Mesodermal cell (in vitro differentiated cells): ENCODE measurements at regions not wholly inside any gene's neighbourhood (a gene's known extent, or its start where the extent isn't known, plus 50 kb on each side); places are given as distances from the start of the nearest gene placed in this dataset.
"Not testable (repeated sequence)": the region's sequence is repeated elsewhere in the genome, so short reads cannot be mapped to it uniquely, and the experiment has no call there.

ENCODE experiments used
- H3K27ac ChIP-seq: 2 replicates; pipeline ENCODE4 v1.7.0; 2013; ENCODE audit warnings: mild to moderate bottlenecking, low read depth, low read length, moderate library complexity; ENCODE audit not compliant: severe bottlenecking
- H3K36me3 ChIP-seq: 2 replicates; pipeline ENCODE4 v1.7.1; 2013; ENCODE audit warnings: mild to moderate bottlenecking, low read length, moderate library complexity; ENCODE audit not compliant: control insufficient read depth, insufficient read depth
- H3K4me1 ChIP-seq: one replicate; pipeline ENCODE4 v1.7.1; 2013; ENCODE audit warnings: mild to moderate bottlenecking, low read length; ENCODE audit not compliant: insufficient read depth, control insufficient read depth, poor library complexity, severe bottlenecking
- H3K4me3 ChIP-seq: 2 replicates; pipeline ENCODE4 v1.7.0; 2013; ENCODE audit warnings: low read length, control low read depth, mild to moderate bottlenecking; ENCODE audit not compliant: insufficient read depth, poor library complexity, severe bottlenecking; ENCODE audit errors: extremely low read depth
- H3K9me3 ChIP-seq: 2 replicates; pipeline ENCODE4 v1.7.1; 2013; ENCODE audit warnings: mild to moderate bottlenecking, low read length, moderate library complexity; ENCODE audit not compliant: control insufficient read depth
- WGBS, 2 experiments: methylation state at CpG; one replicate each; pipeline ENCODE4 v1.1.5; 2013; ENCODE audit warnings: missing lambda C conversion rate in 2 of 2; ENCODE audit not compliant: insufficient coverage in 2 of 2; 5-methylcytosine and 5-hydroxymethylcytosine counted together

DNA sequence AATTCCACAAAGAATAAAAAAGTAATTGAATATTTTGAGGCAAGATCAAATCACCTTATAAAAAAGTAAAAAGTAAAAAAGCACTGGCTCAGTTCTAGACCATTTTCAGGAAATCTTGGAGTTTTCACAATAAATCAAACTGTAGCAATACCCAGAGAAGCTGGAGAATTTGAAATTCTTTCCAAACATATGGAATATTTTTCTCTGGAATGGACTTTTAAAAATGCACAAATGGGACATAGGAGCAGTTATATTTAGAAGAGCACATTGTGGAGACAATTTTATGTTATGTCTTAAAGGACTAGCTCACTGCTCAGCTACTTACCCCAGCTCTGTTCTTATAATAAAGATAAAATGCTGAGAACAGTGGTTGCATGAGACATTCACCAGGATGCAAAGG is 211.9 kb upstream of the KIT start:
- H3K27ac ChIP-seq: no peak overlapping the region
- no peaks in the 10 kb centered on the region for H3K36me3 ChIP-seq
- H3K4me1 ChIP-seq: no peaks in the 10 kb centered on the region
- H3K9me3 ChIP-seq: peaks cover 5% of the 10 kb centered on the region
- no peak overlapping the region for H3K4me3 ChIP-seq

DNA sequence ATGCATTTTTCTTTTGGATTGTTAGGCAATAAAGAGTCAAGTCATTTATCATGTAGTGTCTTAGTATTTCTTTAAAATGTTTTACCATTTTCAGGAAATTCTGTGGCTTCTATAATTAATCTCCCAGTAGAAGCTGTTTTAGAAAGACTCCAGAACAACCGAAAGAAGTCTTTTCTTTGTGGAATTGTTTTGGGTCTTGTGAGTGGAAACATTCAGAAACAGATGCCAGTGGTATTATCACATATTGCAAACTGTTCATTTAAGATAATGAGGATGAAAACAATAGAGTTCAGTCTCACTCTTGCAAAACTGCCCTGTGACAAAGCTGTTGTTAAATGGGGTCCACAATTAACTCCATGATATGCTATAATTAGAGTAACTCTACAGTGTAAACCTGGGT is 211.2 kb upstream of the KIT start:
- peaks cover 5% of the 10 kb centered on the region for H3K9me3 ChIP-seq
- H3K36me3 ChIP-seq: no peaks in the 10 kb centered on the region
- no peak overlapping the region for H3K27ac ChIP-seq
- H3K4me3 ChIP-seq: no peak overlapping the region
- no CpG with 5 or more reads among the region's 1 CpG for WGBS, 2 experiments
- H3K4me1 ChIP-seq: no peaks in the 10 kb centered on the region

DNA sequence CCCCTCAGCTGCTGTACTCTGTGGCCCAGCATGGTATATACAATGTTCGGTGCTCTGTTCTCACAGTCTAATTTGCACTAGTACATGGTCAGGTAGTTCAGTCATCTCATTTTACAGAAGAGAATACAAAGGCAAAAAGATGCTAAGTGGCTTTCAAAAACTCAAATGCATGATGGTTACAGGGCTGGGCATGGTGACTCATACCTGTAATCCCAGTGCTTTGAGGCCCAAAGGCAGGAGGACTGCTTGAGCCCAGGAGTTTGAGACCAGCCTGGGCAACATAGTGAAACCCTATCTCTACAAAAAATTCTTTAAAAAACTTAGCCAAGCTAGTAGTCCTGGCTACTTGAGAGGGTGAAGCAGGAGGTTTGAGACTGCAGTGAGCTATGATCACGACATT is 210.5 kb upstream of the KIT start:
- Histone ChIP-seq H3K36me3 (no peaks in the 10 kb centered on the region), H3K9me3 (peaks cover 5% of the 10 kb centered on the region), H3K27ac (no peak overlapping the region), H3K4me1 (no peaks in the 10 kb centered on the region), H3K4me3 (no peak overlapping the region)
- 59 to 63% methylated on average over 2 of the region's 2 CpGs for WGBS, 2 experiments

DNA sequence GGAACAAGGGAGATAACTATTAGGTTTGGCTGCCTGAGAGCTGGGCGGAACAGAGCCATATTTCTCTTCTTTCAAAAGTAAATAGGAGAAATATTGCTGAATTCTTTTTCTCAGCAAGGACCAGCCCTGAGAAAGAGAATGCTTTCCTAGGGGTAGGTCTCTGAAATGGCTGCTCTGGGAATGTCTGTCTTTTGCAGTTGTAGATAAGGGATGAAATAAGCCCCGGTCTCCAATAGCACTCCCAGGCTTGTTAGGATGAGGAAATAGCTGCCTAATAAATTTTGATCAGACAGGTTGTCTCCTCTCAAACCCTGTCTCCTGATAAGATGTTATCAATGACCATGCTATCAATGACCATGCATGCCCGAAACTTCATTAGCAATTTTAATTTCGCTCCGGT is 207.8 kb upstream of the KIT start:
- Histone ChIP-seq H3K9me3 (peaks cover 5% of the 10 kb centered on the region), H3K27ac (no peak overlapping the region), H3K4me1 (no peaks in the 10 kb centered on the region), H3K4me3 (no peak overlapping the region), H3K36me3 (no peaks in the 10 kb centered on the region)
- WGBS, 2 experiments: 100% methylated on average over 1 of the region's 5 CpGs; no CpG with 5 or more reads in 1 of the 2 experiments

DNA sequence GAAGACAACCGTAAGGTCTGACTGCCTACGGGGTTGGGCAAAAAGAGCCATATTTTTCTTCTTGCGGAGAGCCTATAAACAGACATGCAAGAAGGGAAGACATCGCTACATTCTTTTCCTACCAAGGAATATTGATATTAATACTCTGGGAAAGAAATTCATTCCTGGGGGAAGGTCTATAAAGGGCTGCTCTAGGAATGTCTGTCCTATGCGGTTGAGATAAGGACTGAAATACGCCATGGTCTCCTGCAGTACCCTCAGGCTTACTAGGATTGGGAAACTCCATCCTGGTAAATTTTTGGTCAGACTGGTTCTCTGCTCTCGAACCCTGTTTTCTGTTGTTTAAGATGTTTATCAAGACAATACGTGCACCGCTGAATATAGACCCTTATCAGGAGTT is 190.8 kb upstream of the KIT start:
- H3K27ac ChIP-seq, H3K36me3 ChIP-seq, H3K4me1 ChIP-seq, H3K4me3 ChIP-seq, H3K9me3 ChIP-seq: not testable (repeated sequence)
- WGBS, 2 experiments: 91 to 97% methylated on average over 4 to 5 of the region's 9 CpGs

DNA sequence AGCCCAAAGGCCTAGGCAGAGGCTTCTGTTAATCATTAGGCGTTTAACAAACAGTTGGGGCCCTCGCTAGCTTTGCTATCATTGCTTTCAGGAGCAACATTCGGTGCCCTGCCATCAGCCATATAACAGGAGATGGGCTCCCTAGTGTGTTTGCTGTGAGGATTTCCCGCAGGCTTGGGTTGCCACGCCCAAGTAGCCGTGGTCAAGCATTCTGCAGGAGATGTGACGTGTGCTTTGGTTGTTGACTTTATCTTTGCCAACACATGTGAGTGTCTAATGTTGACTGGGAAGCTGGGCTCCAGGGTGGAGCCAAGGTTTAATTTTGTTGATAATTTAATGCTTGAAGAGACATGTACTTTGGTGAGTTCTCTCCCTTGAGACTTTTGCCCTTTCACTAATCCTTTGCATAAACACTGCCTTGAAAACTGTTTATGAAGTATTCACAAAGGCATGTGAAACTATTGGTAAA is 184.6 kb upstream of the KIT start:
- Histone ChIP-seq H3K4me3 (no peak overlapping the region), H3K27ac (no peak overlapping the region), H3K36me3 (no peaks in the 10 kb centered on the region), H3K9me3 (no peaks in the 10 kb centered on the region), H3K4me1 (no peaks in the 10 kb centered on the region)
- WGBS, 2 experiments: 93 to 97% methylated on average over 6 to 7 of the region's 7 CpGs

DNA sequence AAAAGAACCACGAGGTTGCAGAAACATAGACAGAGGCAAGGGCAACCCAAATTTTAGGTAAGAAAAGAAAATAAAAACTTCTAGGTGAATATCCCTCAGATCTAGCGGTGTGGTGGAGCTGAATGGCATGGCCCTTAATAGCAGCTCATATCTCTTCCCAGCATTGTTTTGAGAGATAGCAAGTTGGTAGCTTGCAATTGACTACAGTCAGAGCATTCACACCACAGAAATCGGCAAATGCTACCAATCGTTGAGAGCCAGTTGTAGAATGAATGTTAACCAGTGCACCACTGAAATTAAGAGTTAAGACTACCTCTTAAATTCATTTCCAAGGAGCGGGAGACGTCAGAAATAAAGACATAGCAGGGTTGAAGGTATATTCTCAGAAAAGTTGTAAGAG is 184.0 kb upstream of the KIT start:
- Histone ChIP-seq H3K4me3 (no peak overlapping the region), H3K9me3 (no peaks in the 10 kb centered on the region), H3K36me3 (no peaks in the 10 kb centered on the region), H3K27ac (no peak overlapping the region), H3K4me1 (no peaks in the 10 kb centered on the region)
- WGBS, 2 experiments: 89 to 92% methylated on average over 2 to 4 of the region's 6 CpGs

DNA sequence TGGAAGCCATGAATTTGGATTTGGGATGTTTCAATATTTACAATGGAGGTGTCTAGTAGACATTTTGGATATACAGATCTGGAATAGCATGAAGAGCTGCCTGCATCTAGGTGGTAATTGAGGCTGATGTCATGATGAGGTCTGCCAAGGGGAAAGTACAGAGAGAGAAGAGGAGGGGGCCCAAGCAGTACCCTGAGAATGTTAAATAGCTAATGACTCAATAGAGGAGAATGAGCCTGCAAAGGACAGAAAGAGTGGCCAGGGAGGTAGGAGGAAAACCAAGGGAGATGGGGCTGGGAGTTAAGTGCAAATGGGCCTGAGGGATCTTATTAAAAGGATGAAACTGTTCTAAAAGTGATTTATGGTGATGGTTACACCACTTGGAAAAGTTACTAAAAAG is 182.2 kb upstream of the KIT start:
- Histone ChIP-seq H3K9me3 (no peaks in the 10 kb centered on the region), H3K4me3 (no peak overlapping the region), H3K4me1 (no peaks in the 10 kb centered on the region), H3K36me3 (no peaks in the 10 kb centered on the region), H3K27ac (no peak overlapping the region)

DNA sequence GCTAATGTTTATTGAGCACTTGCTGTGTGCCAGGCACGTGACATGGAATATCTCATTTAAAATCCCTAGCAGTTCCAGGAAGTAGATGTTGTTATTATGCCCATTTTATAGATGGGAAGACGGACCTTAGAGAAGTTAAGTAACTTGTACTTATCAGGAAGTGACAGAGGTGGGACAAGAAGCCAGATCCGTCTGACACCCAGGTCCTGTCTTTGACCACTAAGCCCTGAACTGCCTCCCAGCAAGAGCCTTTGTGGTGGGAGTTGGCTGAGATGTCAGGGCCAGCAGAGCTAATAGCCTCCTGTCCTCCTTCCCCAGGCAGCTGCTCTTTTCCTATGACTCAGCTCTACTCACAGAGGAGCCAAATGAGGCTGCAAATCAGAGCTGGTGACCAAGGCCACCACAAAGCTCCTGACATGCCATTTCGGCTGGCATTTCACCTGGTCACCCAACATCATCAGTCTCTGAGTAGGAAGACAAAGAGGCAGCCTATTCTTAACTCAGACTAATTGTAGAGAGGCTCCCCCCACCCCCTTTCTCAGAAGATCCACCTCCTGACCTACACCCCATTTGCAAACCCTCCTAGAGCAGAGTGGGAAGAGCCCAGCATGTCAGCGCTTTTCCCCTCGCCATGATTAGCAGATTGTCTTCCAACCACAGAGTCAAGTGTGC is 175.1 kb upstream of the KIT start:
- 94 to 100% methylated on average over 2 to 3 of the region's 6 CpGs for WGBS, 2 experiments
- H3K9me3 ChIP-seq: no peaks in the 10 kb centered on the region
- no peak overlapping the region for H3K4me3 ChIP-seq

DNA sequence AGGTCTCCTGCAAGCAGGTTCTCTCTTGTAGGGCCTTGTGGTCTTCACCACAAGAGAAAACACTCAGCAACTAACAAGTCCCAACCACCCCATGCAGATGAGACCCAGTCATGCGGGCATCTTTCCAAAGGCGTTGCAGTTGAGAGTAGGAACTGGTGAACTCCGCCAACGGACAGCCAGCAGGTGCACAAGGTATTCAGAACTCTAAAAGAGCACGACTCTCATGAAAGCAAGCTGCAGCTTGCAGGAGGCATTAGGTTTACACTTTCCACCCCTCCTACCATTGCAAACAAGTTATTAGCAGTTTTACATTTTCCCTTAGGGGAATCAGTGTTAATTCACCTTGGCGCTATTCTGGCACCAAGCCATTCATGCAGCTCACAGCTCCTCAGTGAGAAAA is 173.4 kb upstream of the KIT start:
- Histone ChIP-seq H3K27ac (no peak overlapping the region), H3K4me3 (no peak overlapping the region), H3K4me1 (no peaks in the 10 kb centered on the region), H3K36me3 (no peaks in the 10 kb centered on the region), H3K9me3 (no peaks in the 10 kb centered on the region)
- WGBS, 2 experiments: 96 to 98% methylated on average over 4 to 5 of the region's 6 CpGs

More for the DNA sequence above, 175.1 kb upstream of the KIT start:
- no peaks in the 10 kb centered on the region for H3K4me1 ChIP-seq
- no peak overlapping the region for H3K27ac ChIP-seq
- H3K36me3 ChIP-seq: no peaks in the 10 kb centered on the region

DNA sequence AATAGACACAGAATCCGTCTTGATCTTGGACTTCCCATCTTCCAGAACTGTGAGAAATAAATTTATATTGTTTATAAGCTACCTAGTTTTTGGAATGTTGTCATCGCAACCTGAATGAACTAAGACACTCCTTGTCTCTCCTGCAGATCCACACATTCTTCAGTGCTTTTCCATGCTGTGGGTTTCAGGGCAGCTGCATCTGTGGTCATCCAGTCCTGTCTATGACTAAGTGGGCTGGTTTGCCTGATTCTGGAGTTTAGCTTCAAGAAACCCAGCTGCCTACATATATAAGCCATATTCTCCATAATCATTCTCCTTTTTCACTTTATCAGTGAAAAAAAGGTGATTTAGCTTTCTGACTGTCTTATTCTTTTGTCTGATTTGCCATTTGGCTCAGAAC is 170.3 kb upstream of the KIT start:
- no peak overlapping the region for H3K27ac ChIP-seq
- H3K4me1 ChIP-seq: no peaks in the 10 kb centered on the region
- 100% methylated on average over 1 of the region's 2 CpGs; no CpG with 5 or more reads in 1 of the 2 experiments for WGBS, 2 experiments

More for the DNA sequence above, 170.3 kb upstream of the KIT start:
- Histone ChIP-seq H3K9me3 (no peaks in the 10 kb centered on the region), H3K4me3 (no peak overlapping the region), H3K36me3 (no peaks in the 10 kb centered on the region)
